ENCODE measurements at regions not wholly inside any gene's neighbourhood (a gene's known extent, or its start where the extent isn't known, plus 50 kb on each side); places are given as distances from the start of the nearest gene placed in this dataset.
"Not testable (repeated sequence)": the region's sequence is repeated elsewhere in the genome, so short reads cannot be mapped to it uniquely, and the experiment has no call there.

GRCh38 chr5:99694884-99695283 is 766.1 kb upstream of the CHD1 start:
- no peak for DNase-seq

DNA sequence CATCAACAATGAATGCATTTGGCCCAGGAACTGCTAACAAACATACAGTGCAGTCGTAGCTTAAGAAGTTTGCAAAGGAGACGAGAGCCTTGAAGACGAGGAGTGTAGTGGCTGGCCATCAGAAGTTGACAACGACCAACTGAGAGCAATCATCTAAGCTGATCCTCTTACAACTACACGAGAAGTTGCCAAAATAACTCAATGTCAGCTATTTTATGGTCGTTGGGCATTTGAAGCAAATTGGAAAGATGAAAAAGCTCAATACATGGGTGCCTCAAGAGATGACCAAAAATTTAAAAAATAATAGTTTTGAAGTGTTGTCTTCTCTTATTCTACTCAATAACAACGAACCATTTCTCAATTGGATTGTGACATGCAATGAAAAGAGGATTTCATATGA is 757.7 kb upstream of the CHD1 start:
- no peak for DNase-seq

DNA sequence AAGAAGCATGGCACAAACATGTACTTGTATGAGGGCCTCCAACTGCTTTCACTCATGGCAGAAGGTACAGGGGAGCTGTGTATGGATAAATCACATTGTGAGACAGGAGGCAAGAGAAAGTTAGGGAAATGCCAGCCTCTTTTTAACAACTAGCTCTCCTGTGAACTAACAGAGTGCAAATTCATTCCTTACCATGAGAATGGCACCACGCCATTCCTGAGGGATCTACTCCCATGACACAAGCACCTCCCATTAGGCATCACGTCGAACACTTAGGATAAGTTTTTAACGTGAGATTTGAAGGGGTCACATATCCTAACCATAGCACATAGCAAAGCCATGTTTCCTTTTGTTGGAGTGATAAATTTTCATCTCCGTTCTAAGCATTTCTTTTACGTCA is 747.2 kb upstream of the CHD1 start:
- no peak for DNase-seq

DNA sequence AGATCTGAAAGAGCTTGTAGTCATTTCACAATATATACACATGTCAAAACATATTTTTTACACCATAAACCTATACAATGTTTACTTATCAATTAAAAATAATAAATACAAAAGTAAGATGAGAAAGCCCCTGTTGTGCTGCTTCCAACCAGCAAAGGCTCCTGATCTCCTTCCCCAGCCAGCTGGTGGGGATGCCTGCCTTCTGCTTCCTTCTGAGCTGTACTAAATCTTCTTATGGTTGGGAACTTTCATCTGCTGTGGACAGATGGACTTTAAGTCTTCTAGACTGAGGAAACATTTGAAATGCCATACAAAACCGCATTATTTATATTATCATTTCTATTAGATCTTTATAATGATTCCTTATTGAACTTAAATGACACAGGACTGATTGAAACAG is 745.3 kb upstream of the CHD1 start:
- no peak for DNase-seq

- DNase-seq = no peak
Measured at GRCh38 chr5:99664972-99665371, 736.2 kb upstream of the CHD1 start.

GRCh38 chr5:99651298-99651697 is 722.5 kb upstream of the CHD1 start:
- no peak for DNase-seq

DNA sequence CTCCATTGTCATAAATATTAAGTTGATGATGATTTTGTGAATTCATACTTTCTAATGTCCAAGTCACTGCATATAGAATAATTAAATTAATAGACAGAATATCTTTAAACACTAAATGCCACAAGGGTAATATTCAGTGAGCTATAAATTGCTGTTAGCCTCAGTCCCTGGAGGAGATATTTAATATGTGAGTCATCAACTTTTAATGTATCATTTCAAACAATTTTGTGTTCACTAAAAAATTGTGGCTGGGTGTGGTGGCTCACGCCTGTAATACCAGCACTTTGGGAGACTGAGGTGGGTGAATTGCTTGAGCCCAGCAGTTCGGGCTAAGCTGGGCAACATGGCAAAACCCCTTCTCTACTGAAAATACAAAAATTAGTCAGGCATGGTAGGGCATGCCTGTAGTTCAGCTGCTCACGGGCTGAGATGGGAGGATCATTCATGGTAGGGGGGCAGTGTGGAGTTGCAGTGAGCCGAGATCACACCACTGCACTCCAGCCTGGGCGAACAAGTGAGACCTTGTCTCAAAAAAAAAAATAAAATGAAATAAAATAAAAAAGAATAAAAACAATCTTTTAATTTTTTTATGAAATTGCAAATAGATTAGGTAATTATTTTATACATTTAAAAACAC is 717.3 kb upstream of the CHD1 start:
- DNase-seq = no peak

DNA sequence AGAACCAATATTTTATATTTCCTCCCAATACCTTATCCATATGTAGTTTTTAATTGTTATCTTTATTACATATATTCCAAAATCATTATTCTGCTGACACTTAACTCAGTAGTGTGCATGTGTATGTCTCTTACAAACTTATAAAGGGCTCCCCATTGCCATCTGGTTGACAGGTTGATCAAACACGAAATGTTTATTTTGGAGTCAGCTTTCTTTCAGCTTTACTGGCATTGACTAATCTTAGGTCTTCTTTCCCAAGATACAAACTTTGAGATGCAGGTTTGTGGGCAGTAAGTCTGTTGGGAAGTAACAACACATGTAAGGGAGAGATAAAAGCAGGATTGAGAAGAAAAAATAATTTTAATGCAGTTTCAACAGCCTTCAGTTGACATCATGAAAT is 716.0 kb upstream of the CHD1 start:
- DNase-seq = no peak

GRCh38 chr5:99640646-99641045 is 711.8 kb upstream of the CHD1 start:
- DNase-seq = no peak

DNA sequence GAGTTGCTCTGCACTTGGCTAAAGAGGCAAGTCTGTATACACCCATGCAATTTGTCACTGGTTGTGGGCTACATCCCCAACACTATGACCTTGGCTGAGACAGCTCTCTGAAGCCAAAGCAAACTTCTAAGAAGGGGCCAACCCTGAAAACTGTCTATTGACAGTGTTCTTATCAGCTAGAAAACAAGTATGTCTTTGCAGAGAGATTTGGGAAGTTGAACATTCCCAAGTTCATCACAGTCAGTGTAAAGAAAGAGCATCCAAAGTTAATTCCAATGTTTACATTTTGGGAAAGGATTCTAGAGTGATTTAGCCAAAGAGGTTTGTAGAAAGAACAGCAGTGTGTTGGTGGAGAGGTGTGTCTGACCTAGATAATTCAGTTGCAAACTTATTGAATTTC is 711.1 kb upstream of the CHD1 start:
- no peak for DNase-seq

- no peak for DNase-seq
Measured at GRCh38 chr5:99636663-99637062, 707.9 kb upstream of the CHD1 start.

- DNase-seq = no peak
Measured at GRCh38 chr5:99621772-99622681, 693.2 kb upstream of the CHD1 start.

GRCh38 chr5:99617335-99617734 is 688.5 kb upstream of the CHD1 start:
- no peak for DNase-seq

- DNase-seq = no peak
Measured at GRCh38 chr5:99614888-99615287, 686.1 kb upstream of the CHD1 start.

DNA sequence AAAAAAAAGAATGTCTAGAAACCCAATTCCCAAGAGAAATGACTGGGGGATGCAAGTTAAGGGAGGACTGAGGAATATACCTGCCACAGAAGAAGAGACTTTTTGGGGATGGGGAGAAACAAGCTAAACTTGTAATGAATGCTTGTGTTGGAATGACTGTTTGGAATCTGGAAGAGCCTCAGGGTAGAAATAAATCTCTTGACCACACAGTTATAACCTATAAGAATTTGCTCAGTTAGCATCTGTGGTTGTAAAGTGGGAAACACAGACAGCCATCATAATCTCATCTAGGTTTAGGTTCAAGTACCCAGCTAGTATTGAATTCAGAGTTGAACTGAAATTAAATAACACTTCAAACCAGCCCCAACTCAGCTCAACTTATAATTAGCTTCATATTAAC is 678.3 kb upstream of the CHD1 start:
- DNase-seq = no peak

DNA sequence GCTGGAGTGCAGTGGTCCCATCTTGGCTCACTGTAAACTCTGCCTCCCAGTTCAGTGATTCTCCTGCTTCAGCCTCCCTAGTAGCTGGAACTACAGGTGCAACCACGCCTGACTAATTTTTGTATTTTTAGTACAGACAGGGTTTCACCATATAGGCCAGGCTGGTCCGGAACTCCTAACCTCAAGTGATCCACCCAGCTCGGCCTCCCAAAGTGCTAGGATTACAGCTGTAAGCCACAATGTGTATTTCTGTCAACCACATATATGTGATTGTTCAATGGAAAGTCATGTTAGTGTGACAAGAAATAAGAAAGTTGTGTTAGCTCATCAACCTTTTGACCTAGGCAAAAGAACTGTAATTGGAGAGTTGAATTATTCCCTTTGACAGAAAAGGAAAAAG is 677.1 kb upstream of the CHD1 start:
- DNase-seq = no peak

DNA sequence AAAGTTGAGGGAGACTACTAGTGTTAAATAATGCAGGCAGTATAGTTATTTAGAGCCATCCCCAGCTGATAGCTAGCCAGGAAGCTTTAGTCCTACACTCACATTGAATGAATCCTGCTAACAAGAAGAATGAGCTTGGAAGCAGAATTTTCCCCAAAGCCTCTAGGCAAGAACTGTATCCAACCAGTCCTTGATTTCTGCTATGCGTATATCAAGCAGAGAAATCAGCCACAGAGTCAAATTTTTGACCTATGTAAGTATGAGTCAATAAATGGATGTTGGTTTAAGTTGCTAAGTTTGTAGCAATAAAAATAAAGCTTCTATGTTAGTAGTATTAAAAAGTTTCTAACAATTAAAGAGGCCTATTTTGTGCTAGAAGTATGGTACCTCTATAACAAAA is 672.1 kb upstream of the CHD1 start:
- no peak for DNase-seq

DNA sequence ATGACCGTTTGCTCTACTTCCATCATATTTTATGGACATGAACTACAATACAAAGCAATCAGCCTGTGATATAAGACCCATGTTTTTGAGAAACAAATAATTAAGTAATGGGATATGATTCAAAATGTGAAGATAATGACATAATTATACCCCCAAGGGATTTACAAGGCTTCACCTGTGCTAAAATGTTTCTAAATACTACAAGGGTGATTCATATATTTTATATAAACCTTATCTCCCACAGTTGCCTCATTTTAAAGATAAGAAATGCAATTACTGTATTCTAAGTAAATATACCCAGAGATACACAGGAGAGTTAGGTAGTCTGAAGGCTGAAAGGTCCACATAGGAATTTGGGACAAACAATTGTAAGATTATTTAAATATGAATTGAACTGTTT is 662.0 kb upstream of the CHD1 start:
- DNase-seq = no peak

GRCh38 chr5:99589424-99589823 is 660.6 kb upstream of the CHD1 start:
- no peak for DNase-seq

GRCh38 chr5:99587983-99588382 is 659.2 kb upstream of the CHD1 start:
- DNase-seq = no peak

GRCh38 chr5:99586878-99587277 is 658.1 kb upstream of the CHD1 start:
- DNase-seq = no peak

DNA sequence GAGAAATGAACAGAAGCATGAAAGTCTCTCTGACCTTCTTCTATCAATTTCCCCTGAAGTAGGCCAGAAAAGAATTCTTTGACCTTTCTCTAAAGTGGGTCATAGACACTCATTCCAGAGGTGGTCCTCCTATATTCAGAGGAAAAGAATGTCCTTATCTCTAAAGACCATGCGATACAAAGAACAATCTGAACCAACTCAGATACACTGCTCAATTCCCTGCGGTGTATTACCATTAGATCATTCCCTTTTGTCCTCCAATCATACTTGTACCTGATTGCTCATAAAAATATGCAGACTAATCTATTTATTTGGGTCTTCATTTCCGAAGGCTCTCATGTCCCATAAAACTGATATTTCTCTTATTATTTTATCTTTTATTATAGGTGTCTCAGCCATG is 652.4 kb upstream of the CHD1 start:
- not testable (repeated sequence) for DNase-seq

- DNase-seq = not testable (repeated sequence)
Measured at GRCh38 chr5:99562937-99563627, 634.3 kb upstream of the CHD1 start.

GRCh38 chr5:99553211-99553810 is 624.5 kb upstream of the CHD1 start:
- DNase-seq = no peak

Measured in right hindlimb (tissue), 1 donor.